WTC11 (cell line): ENCODE measurements at regions not wholly inside any gene's neighbourhood (a gene's known extent, or its start where the extent isn't known, plus 50 kb on each side); places are given as distances from the start of the nearest gene placed in this dataset.

Experiments
- ATAC-seq: fragments of 200-7000 bp; cut with Tn5 transposase; 2 replicates; pipeline ENCODE4 v1.10.0; 2021; ENCODE audit warnings: mild to moderate bottlenecking, moderate library complexity
- CTCF ChIA-PET: fragments of 300-600 bp; sonication (Branson Sonifier 250); formaldehyde crosslinking; loops from one replicate; lab custom pipeline; 2021; ENCODE audit warnings: antibody characterized with exemption; lab: Charles Lee
- POLR2A ChIA-PET: fragments of 350-600 bp; sonication (Branson Sonifier 250); formaldehyde crosslinking; loops from one replicate; lab custom pipeline; 2021; ENCODE audit warnings: antibody characterized with exemption; lab: Charles Lee
- DNase-seq: peaks from one replicate; pipeline ENCODE4 v3.0.0; 2021; ENCODE audit warnings: low spot score
- H3K27ac Mint-ChIP-seq: 2 replicates; pipeline ENCODE4 v1.8.0; 2021; ENCODE audit warnings: mixed read lengths
- H3K27me3 Mint-ChIP-seq: 2 replicates; pipeline ENCODE4 v1.8.0; 2021; ENCODE audit warnings: low read depth, mild to moderate bottlenecking, moderate library complexity, mixed read lengths
- H3K36me3 Mint-ChIP-seq: 2 replicates; pipeline ENCODE4 v1.8.0; 2021; ENCODE audit warnings: mixed read lengths
- H3K4me1 Mint-ChIP-seq: 2 replicates; pipeline ENCODE4 v1.8.0; 2022; ENCODE audit warnings: mixed read lengths
- H3K4me3 Mint-ChIP-seq: 2 replicates; pipeline ENCODE4 v1.8.0; 2021; ENCODE audit warnings: mild to moderate bottlenecking, moderate library complexity, mixed read lengths
- H3K9me3 Mint-ChIP-seq: 2 replicates; pipeline ENCODE4 v1.8.0; 2021; ENCODE audit warnings: mixed read lengths
- CREM ChIP-seq: sonication (generic); formaldehyde crosslinking; IDR thresholded peaks from 2 replicates; pipeline ENCODE4 v1.8.1; 2022; ENCODE audit warnings: mild to moderate bottlenecking, missing genetic modification reagents, moderate library complexity
- GABPB1 ChIP-seq: sonication (generic); formaldehyde crosslinking; IDR thresholded peaks from 2 replicates; pipeline ENCODE4 v1.8.1; 2023; ENCODE audit warnings: mild to moderate bottlenecking, missing genetic modification reagents
- NFYB ChIP-seq: sonication (generic); formaldehyde crosslinking; conservative IDR thresholded peaks from 2 replicates; pipeline ENCODE4 v1.8.0; 2022; ENCODE audit warnings: low read depth, missing genetic modification reagents
- PRRX2 ChIP-seq: fragments of 250-450 bp; sonication (Bioruptor Pico); IDR thresholded peaks from 2 replicates; pipeline ENCODE4 v1.8.0; 2021; ENCODE audit warnings: mild to moderate bottlenecking
- TCF7 ChIP-seq: sonication (generic); formaldehyde crosslinking; IDR thresholded peaks from 2 replicates; pipeline ENCODE4 v1.8.0; 2022; ENCODE audit warnings: mild to moderate bottlenecking, low read depth, missing genetic modification reagents, moderate library complexity
- ZNF263 ChIP-seq: sonication (generic); formaldehyde crosslinking; IDR thresholded peaks from 2 replicates; pipeline ENCODE4 v1.8.1; 2022; ENCODE audit warnings: low read depth, mild to moderate bottlenecking, moderate library complexity, missing genetic modification reagents
- ZNF317 ChIP-seq: sonication (generic); formaldehyde crosslinking; IDR thresholded peaks from 2 replicates; pipeline ENCODE4 v1.8.1; 2023; ENCODE audit warnings: low read depth, mild to moderate bottlenecking, moderate library complexity, missing genetic modification reagents, borderline replicate concordance
- ZNF416 ChIP-seq: fragments of 250-450 bp; sonication (Bioruptor Pico); IDR thresholded peaks from 2 replicates; pipeline ENCODE4 v1.9.0; 2021; ENCODE audit warnings: mild to moderate bottlenecking, inconsistent platforms
- ZNF671 ChIP-seq: fragments of 250-450 bp; sonication (Bioruptor Pico); IDR thresholded peaks from 2 replicates; pipeline ENCODE4 v1.8.0; 2021; ENCODE audit warnings: mild to moderate bottlenecking
- TF ChIP-seq, protein P1 (sequence below): sonication (generic); formaldehyde crosslinking; IDR thresholded peaks from 2 replicates; pipeline ENCODE4 v1.8.1; 2023; ENCODE audit warnings: mild to moderate bottlenecking, missing genetic modification reagents, borderline replicate concordance
- TF ChIP-seq, protein P2 (sequence below): sonication (generic); formaldehyde crosslinking; IDR thresholded peaks from 2 replicates; pipeline ENCODE4 v1.8.1; 2023; ENCODE audit warnings: mild to moderate bottlenecking, missing genetic modification reagents, moderate library complexity
- TF ChIP-seq, protein P3 (sequence below): fragments of 250-450 bp; sonication (Bioruptor Pico); IDR thresholded peaks from 2 replicates; pipeline ENCODE4 v1.9.0; 2021; ENCODE audit warnings: mild to moderate bottlenecking, borderline replicate concordance
- TF ChIP-seq, protein P4 (sequence below): sonication (generic); formaldehyde crosslinking; IDR thresholded peaks from 2 replicates; pipeline ENCODE4 v1.8.0; 2023; ENCODE audit warnings: missing genetic modification reagents, mild to moderate bottlenecking, borderline replicate concordance
- TF ChIP-seq, protein P5 (sequence below): sonication (generic); formaldehyde crosslinking; IDR thresholded peaks from 2 replicates; pipeline ENCODE4 v1.8.0; 2022; ENCODE audit warnings: mild to moderate bottlenecking, missing genetic modification reagents
- TF ChIP-seq, protein P6 (sequence below): fragments of 250-450 bp; sonication (Bioruptor Pico); IDR thresholded peaks from 2 replicates; pipeline ENCODE4 v1.9.0; 2021; ENCODE audit warnings: moderate library complexity, mild to moderate bottlenecking, inconsistent platforms, borderline replicate concordance

DNA sequence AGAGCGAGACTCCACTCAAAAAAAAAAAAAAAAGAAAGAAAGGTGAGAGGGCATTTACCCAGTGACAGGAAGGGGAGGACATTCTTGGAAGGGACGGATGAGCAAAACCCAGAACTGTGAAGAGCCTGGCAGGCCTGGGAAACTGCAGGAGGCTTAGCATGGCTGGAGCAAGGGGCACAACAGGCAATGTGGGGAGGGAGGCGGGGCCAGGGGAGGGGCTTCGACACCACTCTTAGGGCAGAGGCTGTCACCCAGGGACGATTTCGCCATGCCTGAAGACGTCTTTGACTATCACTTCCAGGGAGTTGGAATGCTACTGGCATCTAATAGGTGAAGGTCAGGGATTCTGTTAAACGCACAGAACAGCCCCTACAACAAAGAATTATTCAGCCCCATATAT lies 184.0 kb downstream of the HUNK start (continued):
- TF ChIP-seq, protein P1, sequence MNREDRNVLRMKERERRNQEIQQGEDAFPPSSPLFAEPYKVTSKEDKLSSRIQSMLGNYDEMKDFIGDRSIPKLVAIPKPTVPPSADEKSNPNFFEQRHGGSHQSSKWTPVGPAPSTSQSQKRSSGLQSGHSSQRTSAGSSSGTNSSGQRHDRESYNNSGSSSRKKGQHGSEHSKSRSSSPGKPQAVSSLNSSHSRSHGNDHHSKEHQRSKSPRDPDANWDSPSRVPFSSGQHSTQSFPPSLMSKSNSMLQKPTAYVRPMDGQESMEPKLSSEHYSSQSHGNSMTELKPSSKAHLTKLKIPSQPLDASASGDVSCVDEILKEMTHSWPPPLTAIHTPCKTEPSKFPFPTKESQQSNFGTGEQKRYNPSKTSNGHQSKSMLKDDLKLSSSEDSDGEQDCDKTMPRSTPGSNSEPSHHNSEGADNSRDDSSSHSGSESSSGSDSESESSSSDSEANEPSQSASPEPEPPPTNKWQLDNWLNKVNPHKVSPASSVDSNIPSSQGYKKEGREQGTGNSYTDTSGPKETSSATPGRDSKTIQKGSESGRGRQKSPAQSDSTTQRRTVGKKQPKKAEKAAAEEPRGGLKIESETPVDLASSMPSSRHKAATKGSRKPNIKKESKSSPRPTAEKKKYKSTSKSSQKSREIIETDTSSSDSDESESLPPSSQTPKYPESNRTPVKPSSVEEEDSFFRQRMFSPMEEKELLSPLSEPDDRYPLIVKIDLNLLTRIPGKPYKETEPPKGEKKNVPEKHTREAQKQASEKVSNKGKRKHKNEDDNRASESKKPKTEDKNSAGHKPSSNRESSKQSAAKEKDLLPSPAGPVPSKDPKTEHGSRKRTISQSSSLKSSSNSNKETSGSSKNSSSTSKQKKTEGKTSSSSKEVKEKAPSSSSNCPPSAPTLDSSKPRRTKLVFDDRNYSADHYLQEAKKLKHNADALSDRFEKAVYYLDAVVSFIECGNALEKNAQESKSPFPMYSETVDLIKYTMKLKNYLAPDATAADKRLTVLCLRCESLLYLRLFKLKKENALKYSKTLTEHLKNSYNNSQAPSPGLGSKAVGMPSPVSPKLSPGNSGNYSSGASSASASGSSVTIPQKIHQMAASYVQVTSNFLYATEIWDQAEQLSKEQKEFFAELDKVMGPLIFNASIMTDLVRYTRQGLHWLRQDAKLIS (CRISPR knock-in tag) = no peak
- no peak for TF ChIP-seq PRRX2
- TF ChIP-seq, protein P2, sequence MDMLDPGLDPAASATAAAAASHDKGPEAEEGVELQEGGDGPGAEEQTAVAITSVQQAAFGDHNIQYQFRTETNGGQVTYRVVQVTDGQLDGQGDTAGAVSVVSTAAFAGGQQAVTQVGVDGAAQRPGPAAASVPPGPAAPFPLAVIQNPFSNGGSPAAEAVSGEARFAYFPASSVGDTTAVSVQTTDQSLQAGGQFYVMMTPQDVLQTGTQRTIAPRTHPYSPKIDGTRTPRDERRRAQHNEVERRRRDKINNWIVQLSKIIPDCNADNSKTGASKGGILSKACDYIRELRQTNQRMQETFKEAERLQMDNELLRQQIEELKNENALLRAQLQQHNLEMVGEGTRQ (CRISPR knock-in tag) = no peak
- no peak for TF ChIP-seq ZNF263 (CRISPR knock-in tag)
- TF ChIP-seq, protein P3, sequence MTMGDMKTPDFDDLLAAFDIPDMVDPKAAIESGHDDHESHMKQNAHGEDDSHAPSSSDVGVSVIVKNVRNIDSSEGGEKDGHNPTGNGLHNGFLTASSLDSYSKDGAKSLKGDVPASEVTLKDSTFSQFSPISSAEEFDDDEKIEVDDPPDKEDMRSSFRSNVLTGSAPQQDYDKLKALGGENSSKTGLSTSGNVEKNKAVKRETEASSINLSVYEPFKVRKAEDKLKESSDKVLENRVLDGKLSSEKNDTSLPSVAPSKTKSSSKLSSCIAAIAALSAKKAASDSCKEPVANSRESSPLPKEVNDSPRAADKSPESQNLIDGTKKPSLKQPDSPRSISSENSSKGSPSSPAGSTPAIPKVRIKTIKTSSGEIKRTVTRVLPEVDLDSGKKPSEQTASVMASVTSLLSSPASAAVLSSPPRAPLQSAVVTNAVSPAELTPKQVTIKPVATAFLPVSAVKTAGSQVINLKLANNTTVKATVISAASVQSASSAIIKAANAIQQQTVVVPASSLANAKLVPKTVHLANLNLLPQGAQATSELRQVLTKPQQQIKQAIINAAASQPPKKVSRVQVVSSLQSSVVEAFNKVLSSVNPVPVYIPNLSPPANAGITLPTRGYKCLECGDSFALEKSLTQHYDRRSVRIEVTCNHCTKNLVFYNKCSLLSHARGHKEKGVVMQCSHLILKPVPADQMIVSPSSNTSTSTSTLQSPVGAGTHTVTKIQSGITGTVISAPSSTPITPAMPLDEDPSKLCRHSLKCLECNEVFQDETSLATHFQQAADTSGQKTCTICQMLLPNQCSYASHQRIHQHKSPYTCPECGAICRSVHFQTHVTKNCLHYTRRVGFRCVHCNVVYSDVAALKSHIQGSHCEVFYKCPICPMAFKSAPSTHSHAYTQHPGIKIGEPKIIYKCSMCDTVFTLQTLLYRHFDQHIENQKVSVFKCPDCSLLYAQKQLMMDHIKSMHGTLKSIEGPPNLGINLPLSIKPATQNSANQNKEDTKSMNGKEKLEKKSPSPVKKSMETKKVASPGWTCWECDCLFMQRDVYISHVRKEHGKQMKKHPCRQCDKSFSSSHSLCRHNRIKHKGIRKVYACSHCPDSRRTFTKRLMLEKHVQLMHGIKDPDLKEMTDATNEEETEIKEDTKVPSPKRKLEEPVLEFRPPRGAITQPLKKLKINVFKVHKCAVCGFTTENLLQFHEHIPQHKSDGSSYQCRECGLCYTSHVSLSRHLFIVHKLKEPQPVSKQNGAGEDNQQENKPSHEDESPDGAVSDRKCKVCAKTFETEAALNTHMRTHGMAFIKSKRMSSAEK (CRISPR knock-in tag) = no peak
- no peak for TF ChIP-seq ZNF416
- TF ChIP-seq ZNF671 (CRISPR knock-in tag) = no peak
- TF ChIP-seq, protein P4, sequence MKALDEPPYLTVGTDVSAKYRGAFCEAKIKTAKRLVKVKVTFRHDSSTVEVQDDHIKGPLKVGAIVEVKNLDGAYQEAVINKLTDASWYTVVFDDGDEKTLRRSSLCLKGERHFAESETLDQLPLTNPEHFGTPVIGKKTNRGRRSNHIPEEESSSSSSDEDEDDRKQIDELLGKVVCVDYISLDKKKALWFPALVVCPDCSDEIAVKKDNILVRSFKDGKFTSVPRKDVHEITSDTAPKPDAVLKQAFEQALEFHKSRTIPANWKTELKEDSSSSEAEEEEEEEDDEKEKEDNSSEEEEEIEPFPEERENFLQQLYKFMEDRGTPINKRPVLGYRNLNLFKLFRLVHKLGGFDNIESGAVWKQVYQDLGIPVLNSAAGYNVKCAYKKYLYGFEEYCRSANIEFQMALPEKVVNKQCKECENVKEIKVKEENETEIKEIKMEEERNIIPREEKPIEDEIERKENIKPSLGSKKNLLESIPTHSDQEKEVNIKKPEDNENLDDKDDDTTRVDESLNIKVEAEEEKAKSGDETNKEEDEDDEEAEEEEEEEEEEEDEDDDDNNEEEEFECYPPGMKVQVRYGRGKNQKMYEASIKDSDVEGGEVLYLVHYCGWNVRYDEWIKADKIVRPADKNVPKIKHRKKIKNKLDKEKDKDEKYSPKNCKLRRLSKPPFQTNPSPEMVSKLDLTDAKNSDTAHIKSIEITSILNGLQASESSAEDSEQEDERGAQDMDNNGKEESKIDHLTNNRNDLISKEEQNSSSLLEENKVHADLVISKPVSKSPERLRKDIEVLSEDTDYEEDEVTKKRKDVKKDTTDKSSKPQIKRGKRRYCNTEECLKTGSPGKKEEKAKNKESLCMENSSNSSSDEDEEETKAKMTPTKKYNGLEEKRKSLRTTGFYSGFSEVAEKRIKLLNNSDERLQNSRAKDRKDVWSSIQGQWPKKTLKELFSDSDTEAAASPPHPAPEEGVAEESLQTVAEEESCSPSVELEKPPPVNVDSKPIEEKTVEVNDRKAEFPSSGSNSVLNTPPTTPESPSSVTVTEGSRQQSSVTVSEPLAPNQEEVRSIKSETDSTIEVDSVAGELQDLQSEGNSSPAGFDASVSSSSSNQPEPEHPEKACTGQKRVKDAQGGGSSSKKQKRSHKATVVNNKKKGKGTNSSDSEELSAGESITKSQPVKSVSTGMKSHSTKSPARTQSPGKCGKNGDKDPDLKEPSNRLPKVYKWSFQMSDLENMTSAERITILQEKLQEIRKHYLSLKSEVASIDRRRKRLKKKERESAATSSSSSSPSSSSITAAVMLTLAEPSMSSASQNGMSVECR (CRISPR knock-in tag) = no peak

DNA sequence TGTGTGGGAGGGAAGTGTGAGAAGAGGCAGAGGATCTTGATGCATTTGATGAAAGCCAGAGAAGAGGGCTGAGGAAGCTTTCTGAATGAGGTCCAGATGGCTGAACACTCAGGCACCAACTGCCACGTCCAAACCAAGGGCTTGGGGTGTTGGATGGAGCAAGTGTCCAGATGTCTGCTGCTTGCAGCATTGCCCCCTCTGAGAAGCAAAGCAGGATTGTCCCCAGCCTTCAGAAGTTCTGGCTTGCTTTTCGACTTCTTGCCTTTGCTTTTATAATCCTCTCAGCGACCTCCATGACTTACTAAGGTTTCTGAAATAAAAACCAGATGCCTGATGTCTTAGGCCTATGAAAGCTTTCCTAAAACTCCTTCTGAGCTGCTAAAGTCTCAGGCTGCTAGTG lies 182.5 kb downstream of the HUNK start:
- DNase-seq = no peak
- no peak for ATAC-seq
- Mint-ChIP-seq H3K4me3 (no peak overlapping the region), H3K9me3 (peaks cover 27% of the 10 kb centered on the region), H3K36me3 (no peaks in the 10 kb centered on the region), H3K27ac (no peak overlapping the region), H3K27me3 (no peaks in the 10 kb centered on the region), H3K4me1 (no peaks in the 10 kb centered on the region)
- POLR2A ChIA-PET = no interaction called here
- CTCF ChIA-PET = no interaction called here
- TF ChIP-seq TCF7 (no peak), GABPB1 (CRISPR knock-in tag) (no peak), ZNF317 (CRISPR knock-in tag) (no peak), NFYB (CRISPR knock-in tag) (no peak), CREM (CRISPR knock-in tag) (no peak)
- TF ChIP-seq, protein P2 (CRISPR knock-in tag) = no peak
- TF ChIP-seq, protein P5, sequence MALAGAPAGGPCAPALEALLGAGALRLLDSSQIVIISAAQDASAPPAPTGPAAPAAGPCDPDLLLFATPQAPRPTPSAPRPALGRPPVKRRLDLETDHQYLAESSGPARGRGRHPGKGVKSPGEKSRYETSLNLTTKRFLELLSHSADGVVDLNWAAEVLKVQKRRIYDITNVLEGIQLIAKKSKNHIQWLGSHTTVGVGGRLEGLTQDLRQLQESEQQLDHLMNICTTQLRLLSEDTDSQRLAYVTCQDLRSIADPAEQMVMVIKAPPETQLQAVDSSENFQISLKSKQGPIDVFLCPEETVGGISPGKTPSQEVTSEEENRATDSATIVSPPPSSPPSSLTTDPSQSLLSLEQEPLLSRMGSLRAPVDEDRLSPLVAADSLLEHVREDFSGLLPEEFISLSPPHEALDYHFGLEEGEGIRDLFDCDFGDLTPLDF (CRISPR knock-in tag) = no peak
- TF ChIP-seq, protein P1 (CRISPR knock-in tag) = no peak
- TF ChIP-seq, protein P6, sequence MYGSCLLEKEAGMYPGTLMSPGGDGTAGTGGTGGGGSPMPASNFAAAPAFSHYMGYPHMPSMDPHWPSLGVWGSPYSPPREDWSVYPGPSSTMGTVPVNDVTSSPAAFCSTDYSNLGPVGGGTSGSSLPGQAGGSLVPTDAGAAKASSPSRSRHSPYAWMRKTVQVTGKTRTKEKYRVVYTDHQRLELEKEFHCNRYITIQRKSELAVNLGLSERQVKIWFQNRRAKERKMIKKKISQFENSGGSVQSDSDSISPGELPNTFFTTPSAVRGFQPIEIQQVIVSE (CRISPR knock-in tag) = no peak
